ENCODE measurements at regions not wholly inside any gene's neighbourhood (a gene's known extent, or its start where the extent isn't known, plus 50 kb on each side); places are given as distances from the start of the nearest gene placed in this dataset.

- TF ChIP-seq CTCF (conservative IDR thresholded peaks at IDR 0.05; ENCODE audit: low read depth in 2 of 2) (no peak), POLR2AphosphoS5 (IDR thresholded peaks at IDR 0.05; ENCODE audit: low read depth) (no peak)
These were observed 903.1 kb upstream of the SPRY2 start (continued) for GRCh38 chr13:81244011-81244410.

- no peak overlapping the region for H3K27ac Mint-ChIP-seq
- Histone ChIP-seq H3K9me2 (ENCODE audit: insufficient read depth) (no peaks in the 10 kb centered on the region), H3K4me2 (no peak overlapping the region), H3K27me3 (ENCODE audit: insufficient read depth) (no peaks in the 10 kb centered on the region), H2AFZ (no peak overlapping the region), H3K27ac (ENCODE audit: low read depth) (no peak overlapping the region), H3K79me2 (replicated peaks; ENCODE audit: insufficient read depth) (no peaks in the 10 kb centered on the region), H4K20me1 (replicated peaks; ENCODE audit: insufficient read depth) (no peaks in the 10 kb centered on the region), H3K4me1 (ENCODE audit: insufficient read depth) (no peaks in the 10 kb centered on the region), H3K36me3 (ENCODE audit: insufficient read depth) (no peaks in the 10 kb centered on the region), H3F3A (replicated peaks; ENCODE audit: low read depth) (no peaks in the 10 kb centered on the region), H3K4me3 (no peak overlapping the region)
- DNase-seq (ENCODE audit: low spot score): no peak
- H3K9me3 Mint-ChIP-seq: 0 out of 3 replicates have a peak, but pooled peaks cover 3% of the 10 kb centered on the region
- no peaks in the 10 kb centered on the region for H3K4me1 Mint-ChIP-seq
- no peak overlapping the region for H3K4me3 Mint-ChIP-seq
- no peaks in the 10 kb centered on the region for H3K27me3 Mint-ChIP-seq (ENCODE audit: insufficient read depth, low read depth, poor library complexity)
- H3K36me3 Mint-ChIP-seq (ENCODE audit: low read depth): no peaks in the 10 kb centered on the region
- no peak for ATAC-seq
- TF ChIP-seq POLR2AphosphoS5 (IDR thresholded peaks at IDR 0.05; ENCODE audit: low read depth) (no peak), ETS1 (IDR thresholded peaks at IDR 0.05) (no peak), EZH2 (IDR thresholded peaks at IDR 0.05; ENCODE audit: low read depth, unreplicated experiment) (no peak), JUNB (IDR thresholded peaks at IDR 0.05; ENCODE audit: unreplicated experiment) (no peak), CREB1 (CRISPR knock-in tag; IDR thresholded peaks at IDR 0.05; ENCODE audit: low read depth) (no peak), NANOG (IDR thresholded peaks at IDR 0.05; ENCODE audit: borderline replicate concordance) (no peak), STAT1 (IDR thresholded peaks at IDR 0.05; ENCODE audit: unreplicated experiment) (no peak), CTCF (conservative IDR thresholded peaks at IDR 0.05; ENCODE audit: low read depth in 2 of 2) (no peak), ZNF331 (CRISPR knock-in tag; IDR thresholded peaks at IDR 0.05; ENCODE audit: low read depth) (no peak), ZNF114 (CRISPR knock-in tag; IDR thresholded peaks at IDR 0.05) (no peak)
- TF ChIP-seq, protein P1, sequence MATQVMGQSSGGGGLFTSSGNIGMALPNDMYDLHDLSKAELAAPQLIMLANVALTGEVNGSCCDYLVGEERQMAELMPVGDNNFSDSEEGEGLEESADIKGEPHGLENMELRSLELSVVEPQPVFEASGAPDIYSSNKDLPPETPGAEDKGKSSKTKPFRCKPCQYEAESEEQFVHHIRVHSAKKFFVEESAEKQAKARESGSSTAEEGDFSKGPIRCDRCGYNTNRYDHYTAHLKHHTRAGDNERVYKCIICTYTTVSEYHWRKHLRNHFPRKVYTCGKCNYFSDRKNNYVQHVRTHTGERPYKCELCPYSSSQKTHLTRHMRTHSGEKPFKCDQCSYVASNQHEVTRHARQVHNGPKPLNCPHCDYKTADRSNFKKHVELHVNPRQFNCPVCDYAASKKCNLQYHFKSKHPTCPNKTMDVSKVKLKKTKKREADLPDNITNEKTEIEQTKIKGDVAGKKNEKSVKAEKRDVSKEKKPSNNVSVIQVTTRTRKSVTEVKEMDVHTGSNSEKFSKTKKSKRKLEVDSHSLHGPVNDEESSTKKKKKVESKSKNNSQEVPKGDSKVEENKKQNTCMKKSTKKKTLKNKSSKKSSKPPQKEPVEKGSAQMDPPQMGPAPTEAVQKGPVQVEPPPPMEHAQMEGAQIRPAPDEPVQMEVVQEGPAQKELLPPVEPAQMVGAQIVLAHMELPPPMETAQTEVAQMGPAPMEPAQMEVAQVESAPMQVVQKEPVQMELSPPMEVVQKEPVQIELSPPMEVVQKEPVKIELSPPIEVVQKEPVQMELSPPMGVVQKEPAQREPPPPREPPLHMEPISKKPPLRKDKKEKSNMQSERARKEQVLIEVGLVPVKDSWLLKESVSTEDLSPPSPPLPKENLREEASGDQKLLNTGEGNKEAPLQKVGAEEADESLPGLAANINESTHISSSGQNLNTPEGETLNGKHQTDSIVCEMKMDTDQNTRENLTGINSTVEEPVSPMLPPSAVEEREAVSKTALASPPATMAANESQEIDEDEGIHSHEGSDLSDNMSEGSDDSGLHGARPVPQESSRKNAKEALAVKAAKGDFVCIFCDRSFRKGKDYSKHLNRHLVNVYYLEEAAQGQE (IDR thresholded peaks at IDR 0.05; ENCODE audit: unreplicated experiment): no peak
These were observed 889.5 kb upstream of the SPRY2 start for GRCh38 chr13:81230386-81230785.
